ENCODE measurements at regions not wholly inside any gene's neighbourhood (a gene's known extent, or its start where the extent isn't known, plus 50 kb on each side); places are given as distances from the start of the nearest gene placed in this dataset.

DNA sequence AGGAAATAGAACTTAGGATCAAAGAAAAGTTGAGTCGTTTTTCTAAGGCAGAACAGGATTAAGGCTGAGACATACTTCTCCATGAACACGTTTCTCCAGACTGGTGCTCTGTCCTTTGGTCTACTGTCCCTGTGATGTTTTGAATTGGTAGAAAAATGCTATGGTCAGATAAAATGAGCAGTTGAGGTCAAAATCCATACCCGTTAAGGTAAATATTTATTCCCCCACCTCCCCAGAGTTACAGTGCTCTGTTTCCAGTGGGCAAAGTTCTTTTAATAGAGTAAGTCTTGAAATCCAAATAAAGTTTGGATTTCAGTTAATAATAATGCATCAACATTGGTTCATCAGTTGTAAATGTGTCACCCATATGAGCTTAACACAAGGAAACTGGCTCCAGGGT is 74.5 kb downstream of the PTHLH start:
- no peak for TF ChIP-seq POLR2A (IDR thresholded peaks at IDR 0.05)
- TF ChIP-seq, protein P1, sequence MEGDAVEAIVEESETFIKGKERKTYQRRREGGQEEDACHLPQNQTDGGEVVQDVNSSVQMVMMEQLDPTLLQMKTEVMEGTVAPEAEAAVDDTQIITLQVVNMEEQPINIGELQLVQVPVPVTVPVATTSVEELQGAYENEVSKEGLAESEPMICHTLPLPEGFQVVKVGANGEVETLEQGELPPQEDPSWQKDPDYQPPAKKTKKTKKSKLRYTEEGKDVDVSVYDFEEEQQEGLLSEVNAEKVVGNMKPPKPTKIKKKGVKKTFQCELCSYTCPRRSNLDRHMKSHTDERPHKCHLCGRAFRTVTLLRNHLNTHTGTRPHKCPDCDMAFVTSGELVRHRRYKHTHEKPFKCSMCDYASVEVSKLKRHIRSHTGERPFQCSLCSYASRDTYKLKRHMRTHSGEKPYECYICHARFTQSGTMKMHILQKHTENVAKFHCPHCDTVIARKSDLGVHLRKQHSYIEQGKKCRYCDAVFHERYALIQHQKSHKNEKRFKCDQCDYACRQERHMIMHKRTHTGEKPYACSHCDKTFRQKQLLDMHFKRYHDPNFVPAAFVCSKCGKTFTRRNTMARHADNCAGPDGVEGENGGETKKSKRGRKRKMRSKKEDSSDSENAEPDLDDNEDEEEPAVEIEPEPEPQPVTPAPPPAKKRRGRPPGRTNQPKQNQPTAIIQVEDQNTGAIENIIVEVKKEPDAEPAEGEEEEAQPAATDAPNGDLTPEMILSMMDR (IDR thresholded peaks at IDR 0.05): no peak
